Thyroid gland (tissue), 4 donors: ENCODE measurements at regions not wholly inside any gene's neighbourhood (a gene's known extent, or its start where the extent isn't known, plus 50 kb on each side); places are given as distances from the start of the nearest gene placed in this dataset.

Experiments
- DNase-seq, 2 donors: peaks; one replicate each; pipeline ENCODE4 v3.0.0-alpha.2; 2019
- H3K27ac ChIP-seq, 3 donors: fragments of 200-600 bp; sonication (generic); 1 replicate in 2 of 3; 2 replicates in 1 of 3; pipeline ENCODE4 v1.5.1; 2016 to 2019; ENCODE audit warnings: mild to moderate bottlenecking in 1 of 3, moderate library complexity in 1 of 3
- H3K27me3 ChIP-seq: fragments of 200-600 bp; sonication (generic); one replicate; pipeline ENCODE4 v1.5.1; 2019
- H3K36me3 ChIP-seq, 2 donors: fragments of 200-600 bp; sonication (generic); one replicate each; pipeline ENCODE4 v1.5.1; 2016 to 2019
- H3K4me1 ChIP-seq, 2 donors: fragments of 200-600 bp; sonication (generic); one replicate each; pipeline ENCODE4 v1.5.1; 2017 to 2019
- H3K4me3 ChIP-seq, 3 donors: fragments of 200-600 bp; sonication (generic); replicated peaks in 1 of 3; 1 replicate in 2 of 3; 2 replicates in 1 of 3; pipeline ENCODE4 v1.5.1; 2016; ENCODE audit warnings: mild to moderate bottlenecking in 1 of 3
- H3K9me3 ChIP-seq: fragments of 200-600 bp; sonication (generic); one replicate; pipeline ENCODE4 v1.5.1; 2017
- CTCF ChIP-seq, 6 experiments: fragments of 200-600 bp in 3 of 6; fragments of 450-650 bp in 3 of 6; sonication (generic) in 3 of 6; IDR thresholded peaks; one replicate each; pipeline ENCODE4 v1.5.1; 2016 to 2019; ENCODE audit warnings: antibody characterized with exemption in 6 of 6, mild to moderate bottlenecking in 2 of 6, inconsistent platforms in 1 of 6, moderate library complexity in 1 of 6
- POLR2A ChIP-seq, 2 donors: fragments of 450-650 bp; IDR thresholded peaks; one replicate each; pipeline ENCODE4 v1.6.1; 2017; ENCODE audit warnings: antibody characterized with exemption in 2 of 2, mild to moderate bottlenecking in 2 of 2, moderate library complexity in 1 of 2
- WGBS, 2 donors: methylation state at CpG; one replicate each; pipeline ENCODE4 v1.1.5; 2017; 5-methylcytosine and 5-hydroxymethylcytosine counted together
- intact Hi-C: fragments of 100-400 bp; cut with DNase I; formaldehyde crosslinking; loops from one replicate; pipeline ENCODE4 v1.15.1; 2023

- no peak overlapping the region for H3K4me3 ChIP-seq
- intact Hi-C loops: no loop called here
- no peak for TF ChIP-seq CTCF (IDR thresholded peaks at IDR 0.05)
- no peak for TF ChIP-seq POLR2A (IDR thresholded peaks at IDR 0.05)
Observed at GRCh38 chr7:124219681-124220080, 186.8 kb upstream of the TMEM229A start.

GRCh38 chr7:124208642-124209041, 175.8 kb upstream of the TMEM229A start:
- TF ChIP-seq CTCF (IDR thresholded peaks at IDR 0.05): no peak
- no peak for TF ChIP-seq POLR2A (IDR thresholded peaks at IDR 0.05)
- Histone ChIP-seq H3K9me3 (no peaks in the 10 kb centered on the region), H3K4me3 (no peak overlapping the region), H3K4me1 (no peaks in the 10 kb centered on the region), H3K36me3 (no peaks in the 10 kb centered on the region), H3K27ac (no peak overlapping the region), H3K27me3 (no peaks in the 10 kb centered on the region)
- DNase-seq: no peak
- 58 to 69% methylated on average over 2 of the region's 2 CpGs for WGBS, 2 donors
- intact Hi-C loops: no loop called here

More at GRCh38 chr7:124219681-124220080, 186.8 kb upstream of the TMEM229A start:
- H3K27ac ChIP-seq: no peak overlapping the region
- H3K36me3 ChIP-seq: no peaks in the 10 kb centered on the region
- H3K9me3 ChIP-seq: no peaks in the 10 kb centered on the region
- no peaks in the 10 kb centered on the region for H3K27me3 ChIP-seq
- WGBS, 2 donors: 76 to 80% methylated on average over 3 of the region's 3 CpGs
- no peak for DNase-seq
- no peaks in the 10 kb centered on the region for H3K4me1 ChIP-seq

DNA sequence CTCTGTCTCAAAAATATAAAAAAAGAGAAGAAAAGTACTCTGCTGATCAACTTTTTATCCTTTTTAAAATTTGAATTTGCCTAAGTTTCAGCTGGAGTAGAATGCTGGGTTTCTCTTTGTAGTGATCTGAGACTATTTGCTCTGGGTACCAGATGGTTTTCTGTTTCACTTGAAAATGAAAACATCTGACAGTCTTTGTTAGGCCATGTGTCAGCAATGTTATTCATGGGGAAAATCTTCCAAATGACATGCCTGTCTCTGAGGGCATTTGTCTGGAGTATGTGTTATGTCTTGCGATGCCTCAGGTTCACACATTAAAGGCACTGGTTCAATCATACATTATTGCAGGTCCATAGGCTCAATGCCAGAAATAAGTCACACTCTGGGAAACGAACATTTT, 175.3 kb upstream of the TMEM229A start:
- intact Hi-C loops: no loop called here
- 70 to 77% methylated on average over 2 of the region's 2 CpGs for WGBS, 2 donors
- TF ChIP-seq CTCF (IDR thresholded peaks at IDR 0.05) (no peak), POLR2A (IDR thresholded peaks at IDR 0.05) (no peak)
- no peak overlapping the region for H3K4me3 ChIP-seq
- no peaks in the 10 kb centered on the region for H3K27me3 ChIP-seq
- H3K4me1 ChIP-seq: no peaks in the 10 kb centered on the region
- no peak for DNase-seq
- H3K36me3 ChIP-seq: no peaks in the 10 kb centered on the region
- no peak overlapping the region for H3K27ac ChIP-seq
- no peaks in the 10 kb centered on the region for H3K9me3 ChIP-seq

- no peaks in the 10 kb centered on the region for H3K27me3 ChIP-seq
- TF ChIP-seq POLR2A (IDR thresholded peaks at IDR 0.05) (no peak), CTCF (IDR thresholded peaks at IDR 0.05) (no peak)
- no peaks in the 10 kb centered on the region for H3K36me3 ChIP-seq
- intact Hi-C loops: no loop called here
- DNase-seq: no peak
- H3K4me3 ChIP-seq: no peak overlapping the region
- no peaks in the 10 kb centered on the region for H3K4me1 ChIP-seq
- no peak overlapping the region for H3K27ac ChIP-seq
- 78 to 90% methylated on average over 1 of the region's 1 CpG for WGBS, 2 donors
- no peaks in the 10 kb centered on the region for H3K9me3 ChIP-seq
Observed at GRCh38 chr7:124205526-124205925, 172.7 kb upstream of the TMEM229A start.

- TF ChIP-seq CTCF (IDR thresholded peaks at IDR 0.05) (no peak), POLR2A (IDR thresholded peaks at IDR 0.05) (no peak)
- Histone ChIP-seq H3K27me3 (no peaks in the 10 kb centered on the region), H3K4me3 (no peak overlapping the region), H3K4me1 (no peaks in the 10 kb centered on the region), H3K9me3 (no peaks in the 10 kb centered on the region), H3K27ac (no peak overlapping the region), H3K36me3 (no peaks in the 10 kb centered on the region)
- intact Hi-C loops: no loop called here
- 89 to 94% methylated on average over 1 of the region's 1 CpG for WGBS, 2 donors
- DNase-seq: no peak
Observed at GRCh38 chr7:124202546-124202945, 169.7 kb upstream of the TMEM229A start.
